Astrocyte (in vitro differentiated cells and primary cell): ENCODE measurements at regions not wholly inside any gene's neighbourhood (a gene's known extent, or its start where the extent isn't known, plus 50 kb on each side); places are given as distances from the start of the nearest gene placed in this dataset.

Source experiments
- EZH2 ChIP-seq: IDR thresholded peaks from 2 replicates; pipeline ENCODE4 v1.6.1; 2012; ENCODE audit warnings: mild to moderate bottlenecking, low read length, inconsistent platforms; ENCODE audit not compliant: insufficient read depth
- TF ChIP-seq, protein P1 (sequence below): IDR thresholded peaks from 2 replicates; pipeline ENCODE4 v1.5.1; 2011; ENCODE audit warnings: low read depth, mild to moderate bottlenecking, inconsistent platforms, low read length, moderate library complexity; ENCODE audit not compliant: insufficient read depth

- TF ChIP-seq, protein P1, sequence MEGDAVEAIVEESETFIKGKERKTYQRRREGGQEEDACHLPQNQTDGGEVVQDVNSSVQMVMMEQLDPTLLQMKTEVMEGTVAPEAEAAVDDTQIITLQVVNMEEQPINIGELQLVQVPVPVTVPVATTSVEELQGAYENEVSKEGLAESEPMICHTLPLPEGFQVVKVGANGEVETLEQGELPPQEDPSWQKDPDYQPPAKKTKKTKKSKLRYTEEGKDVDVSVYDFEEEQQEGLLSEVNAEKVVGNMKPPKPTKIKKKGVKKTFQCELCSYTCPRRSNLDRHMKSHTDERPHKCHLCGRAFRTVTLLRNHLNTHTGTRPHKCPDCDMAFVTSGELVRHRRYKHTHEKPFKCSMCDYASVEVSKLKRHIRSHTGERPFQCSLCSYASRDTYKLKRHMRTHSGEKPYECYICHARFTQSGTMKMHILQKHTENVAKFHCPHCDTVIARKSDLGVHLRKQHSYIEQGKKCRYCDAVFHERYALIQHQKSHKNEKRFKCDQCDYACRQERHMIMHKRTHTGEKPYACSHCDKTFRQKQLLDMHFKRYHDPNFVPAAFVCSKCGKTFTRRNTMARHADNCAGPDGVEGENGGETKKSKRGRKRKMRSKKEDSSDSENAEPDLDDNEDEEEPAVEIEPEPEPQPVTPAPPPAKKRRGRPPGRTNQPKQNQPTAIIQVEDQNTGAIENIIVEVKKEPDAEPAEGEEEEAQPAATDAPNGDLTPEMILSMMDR, result no peak
- no peak for TF ChIP-seq EZH2
Measured at GRCh38 chr5:35470866-35471265, 146.8 kb upstream of the SPEF2 start.
